ENCODE measurements at regions not wholly inside any gene's neighbourhood (a gene's known extent, or its start where the extent isn't known, plus 50 kb on each side); places are given as distances from the start of the nearest gene placed in this dataset.
"Not testable (repeated sequence)": the region's sequence is repeated elsewhere in the genome, so short reads cannot be mapped to it uniquely, and the experiment has no call there.

DNA sequence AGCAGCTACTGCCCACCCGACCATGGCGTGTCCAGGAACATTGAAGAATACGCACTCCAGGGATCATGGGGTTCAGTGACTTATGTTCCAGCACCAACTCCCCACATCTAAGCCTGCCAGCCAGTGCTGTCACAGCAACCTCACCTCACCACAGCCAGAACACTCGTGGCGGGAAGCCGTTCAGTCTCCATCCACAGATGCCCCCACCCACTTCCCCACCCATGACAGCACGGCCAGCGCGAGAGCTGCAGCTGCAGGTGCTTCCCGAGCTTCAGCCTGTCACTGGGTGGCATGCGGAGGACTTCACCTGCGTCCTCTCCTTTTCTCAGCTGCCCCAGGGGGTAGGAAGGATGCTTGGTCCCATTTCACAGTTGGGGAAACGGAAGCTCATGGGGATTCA, 50.3 kb downstream of the RBFOX3 start:
- H3K4me1 Mint-ChIP-seq: no peaks in the 10 kb centered on the region
- no peak overlapping the region for H3K27ac Mint-ChIP-seq
- H3K36me3 Mint-ChIP-seq (ENCODE audit: low read depth): peaks cover 9% of the 10 kb centered on the region
- no peaks in the 10 kb centered on the region for H3K9me3 ChIP-seq (ENCODE audit: control insufficient read depth, low read length, poor library complexity, severe bottlenecking)
- H3K4me3 Mint-ChIP-seq: no peak overlapping the region
- H3K27me3 Mint-ChIP-seq: peaks cover 37% of the 10 kb centered on the region
- DNase-seq (no peak), ATAC-seq (no peak)

DNA sequence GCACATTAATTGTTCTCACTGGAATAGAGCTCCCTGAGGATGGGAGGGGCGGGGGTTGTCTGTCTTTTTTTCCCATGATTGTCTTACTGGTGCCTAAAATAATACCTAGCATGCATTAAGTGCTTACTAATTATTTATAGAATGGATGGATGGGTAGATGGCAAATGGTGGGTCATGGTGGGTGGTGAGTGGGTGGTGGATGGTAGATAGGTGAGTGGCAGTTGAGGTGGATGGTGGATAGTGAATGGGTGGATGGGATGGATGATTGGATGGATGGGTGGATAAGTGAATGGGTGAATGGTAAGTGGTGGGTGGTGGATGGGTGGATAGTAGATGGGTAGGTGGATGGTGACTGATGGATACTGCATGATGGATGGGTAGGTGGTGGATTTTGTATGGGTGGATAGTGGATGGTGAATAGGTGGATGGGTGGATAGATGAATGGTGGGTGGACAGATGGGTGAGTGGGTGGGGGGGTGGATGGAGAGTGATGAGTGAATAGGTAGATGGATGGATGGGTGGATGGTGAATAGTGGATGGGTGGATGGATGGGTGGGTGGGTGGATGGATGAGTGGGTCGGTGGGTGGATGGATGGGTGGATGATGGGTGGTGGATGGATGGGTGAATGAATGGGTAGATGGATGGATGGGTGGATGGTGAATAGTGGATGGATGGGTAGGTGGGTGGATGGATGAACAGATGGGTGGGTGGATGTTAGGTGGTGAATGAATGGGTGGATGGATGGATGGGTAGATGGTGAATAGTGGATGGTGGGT, 51.6 kb downstream of the RBFOX3 start:
- Mint-ChIP-seq H3K4me3 (no peak overlapping the region), H3K36me3 (ENCODE audit: low read depth) (peaks cover 10% of the 10 kb centered on the region), H3K27ac (no peak overlapping the region), H3K4me1 (no peaks in the 10 kb centered on the region), H3K27me3 (peaks cover 34% of the 10 kb centered on the region)
- DNase-seq (no peak), ATAC-seq (no peak)
- no peaks in the 10 kb centered on the region for H3K9me3 ChIP-seq (ENCODE audit: control insufficient read depth, low read length, poor library complexity, severe bottlenecking)

DNA sequence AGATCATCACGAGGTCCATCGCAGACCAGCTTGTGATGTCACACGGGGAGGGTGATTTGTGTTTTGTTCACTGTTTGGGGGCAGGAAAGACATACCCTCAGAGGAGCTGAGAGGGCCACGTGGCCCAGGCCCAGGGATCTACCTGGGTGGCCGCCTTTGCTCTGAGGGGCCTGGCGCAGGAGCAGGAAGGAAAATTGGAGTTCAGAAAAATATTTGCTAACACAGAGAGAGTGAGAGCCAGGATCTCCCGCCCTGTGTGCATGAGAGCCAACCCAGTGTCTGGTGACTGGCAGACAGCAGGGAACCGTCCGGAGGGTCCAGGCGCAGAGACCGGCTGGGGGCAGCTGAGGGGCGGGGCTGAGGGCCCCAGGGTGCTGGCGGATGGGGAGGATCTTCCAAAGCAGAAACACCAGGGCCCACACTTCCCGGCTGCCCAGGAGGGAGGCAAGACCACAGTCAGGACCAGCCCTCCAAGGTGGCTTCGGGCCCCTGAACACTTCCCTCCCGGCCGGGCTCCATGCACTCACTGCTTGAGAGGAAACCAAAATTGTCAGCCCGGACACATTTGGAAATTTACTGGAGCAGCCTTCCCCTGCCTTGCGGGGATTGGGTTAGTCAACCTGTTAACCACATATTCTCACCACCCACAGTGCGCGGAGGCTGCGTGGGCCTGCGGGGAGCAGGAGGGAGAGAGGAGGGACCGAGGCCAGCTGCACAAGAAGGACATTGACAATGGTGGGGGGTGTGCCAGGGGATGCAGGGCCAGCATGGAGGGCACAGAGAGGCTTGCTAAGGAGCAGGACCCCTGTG, 52.6 kb downstream of the RBFOX3 start:
- no peak overlapping the region for H3K4me3 Mint-ChIP-seq
- H3K4me1 Mint-ChIP-seq: no peaks in the 10 kb centered on the region
- no peak overlapping the region for H3K27ac Mint-ChIP-seq
- no peaks in the 10 kb centered on the region for H3K9me3 ChIP-seq (ENCODE audit: control insufficient read depth, low read length, poor library complexity, severe bottlenecking)
- no peak for DNase-seq
- H3K36me3 Mint-ChIP-seq (ENCODE audit: low read depth): peaks cover 10% of the 10 kb centered on the region
- no peak for ATAC-seq
- peaks cover 24% of the 10 kb centered on the region for H3K27me3 Mint-ChIP-seq

DNA sequence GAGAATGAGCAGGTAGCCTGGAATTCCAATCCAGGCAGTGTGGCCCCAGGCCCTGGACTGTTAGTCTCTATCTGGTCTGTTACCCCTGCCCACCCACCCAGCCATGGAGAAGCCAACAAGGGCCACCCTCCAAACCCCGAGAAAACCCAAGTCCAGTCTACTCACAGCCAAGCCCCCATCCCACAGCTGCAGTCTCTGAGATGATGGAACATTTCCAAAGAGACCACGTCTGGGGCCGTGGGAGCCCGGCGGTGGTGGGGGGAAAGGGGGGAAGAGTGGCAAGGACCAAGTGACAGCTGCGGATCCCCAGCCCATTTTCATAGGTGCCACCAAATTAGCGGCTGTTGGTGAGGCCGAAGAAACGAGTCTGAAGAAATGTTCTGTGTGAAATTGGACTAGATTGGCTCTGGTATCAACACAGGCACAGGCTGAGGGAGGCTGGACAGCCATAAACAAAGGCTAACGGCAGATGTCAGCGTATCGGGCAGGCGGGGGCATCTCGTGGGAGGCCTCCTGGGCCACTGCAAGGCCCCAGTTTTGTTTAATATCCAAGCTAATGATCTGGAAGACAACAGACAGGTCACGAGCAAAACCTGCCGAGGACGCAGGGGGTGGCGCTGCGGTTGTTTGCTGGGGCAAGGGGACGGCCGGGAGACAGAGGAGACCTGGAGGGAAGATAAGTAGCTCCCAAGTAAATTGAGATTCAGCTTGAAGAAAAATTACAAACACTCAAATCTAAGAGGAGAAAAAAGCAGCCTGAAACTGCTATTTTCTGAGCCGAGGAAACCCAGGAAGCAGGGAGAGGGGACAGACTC, 53.4 kb downstream of the RBFOX3 start:
- Mint-ChIP-seq H3K36me3 (ENCODE audit: low read depth) (peaks cover 10% of the 10 kb centered on the region), H3K27me3 (peaks cover 17% of the 10 kb centered on the region), H3K4me1 (no peaks in the 10 kb centered on the region), H3K4me3 (no peak overlapping the region), H3K27ac (no peak overlapping the region)
- DNase-seq (no peak), ATAC-seq (no peak)
- no peaks in the 10 kb centered on the region for H3K9me3 ChIP-seq (ENCODE audit: control insufficient read depth, low read length, poor library complexity, severe bottlenecking)

- no peak for DNase-seq
- no peak for ATAC-seq
- Mint-ChIP-seq H3K4me3 (no peak overlapping the region), H3K27me3 (peaks cover 7% of the 10 kb centered on the region), H3K4me1 (no peaks in the 10 kb centered on the region), H3K27ac (no peak overlapping the region), H3K36me3 (ENCODE audit: low read depth) (peaks cover 10% of the 10 kb centered on the region)
- no peaks in the 10 kb centered on the region for H3K9me3 ChIP-seq (ENCODE audit: control insufficient read depth, low read length, poor library complexity, severe bottlenecking)
Measured at GRCh38 chr17:79556271-79556670, 54.6 kb downstream of the RBFOX3 start.

DNA sequence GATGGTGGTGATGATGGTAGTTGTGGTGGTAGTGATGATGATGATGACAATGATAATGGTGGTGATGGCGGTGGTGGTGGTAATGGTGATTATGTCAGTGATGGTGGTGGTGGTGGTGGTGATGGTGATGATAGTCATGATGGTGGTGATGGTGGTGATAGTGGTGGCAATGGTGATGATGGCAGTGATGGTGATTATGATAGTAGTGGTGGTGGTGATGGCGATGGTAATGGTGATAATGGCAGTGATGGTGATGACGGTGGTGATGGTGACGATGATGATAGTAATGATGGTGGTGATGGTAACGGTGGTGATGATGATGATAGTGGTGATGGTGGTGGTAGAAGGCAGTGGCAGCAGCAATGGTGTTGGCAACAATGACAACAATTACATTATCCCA, 55.3 kb downstream of the RBFOX3 start:
- no peak for ATAC-seq
- no peaks in the 10 kb centered on the region for H3K9me3 ChIP-seq (ENCODE audit: control insufficient read depth, low read length, poor library complexity, severe bottlenecking)
- no peak for DNase-seq
- H3K27me3 Mint-ChIP-seq: peaks cover 7% of the 10 kb centered on the region
- peaks cover 10% of the 10 kb centered on the region for H3K36me3 Mint-ChIP-seq (ENCODE audit: low read depth)
- H3K27ac Mint-ChIP-seq: no peak overlapping the region
- no peaks in the 10 kb centered on the region for H3K4me1 Mint-ChIP-seq
- no peak overlapping the region for H3K4me3 Mint-ChIP-seq

GRCh38 chr17:79554346-79554745, 56.5 kb downstream of the RBFOX3 start:
- not testable (repeated sequence) for H3K27ac Mint-ChIP-seq; H3K4me1 Mint-ChIP-seq; ATAC-seq; H3K4me3 Mint-ChIP-seq; H3K36me3 Mint-ChIP-seq (ENCODE audit: low read depth); H3K9me3 ChIP-seq (ENCODE audit: control insufficient read depth, low read length, poor library complexity, severe bottlenecking); DNase-seq
- peaks cover 14% of the 10 kb centered on the region for H3K27me3 Mint-ChIP-seq

GRCh38 chr17:79552824-79553223, 58.0 kb downstream of the RBFOX3 start:
- ATAC-seq: no peak
- H3K27ac Mint-ChIP-seq: no peak overlapping the region
- no peaks in the 10 kb centered on the region for H3K9me3 ChIP-seq (ENCODE audit: control insufficient read depth, low read length, poor library complexity, severe bottlenecking)
- no peak for DNase-seq
- peaks cover 4% of the 10 kb centered on the region for H3K36me3 Mint-ChIP-seq (ENCODE audit: low read depth)
- no peaks in the 10 kb centered on the region for H3K4me1 Mint-ChIP-seq
- no peak overlapping the region for H3K4me3 Mint-ChIP-seq
- peaks cover 17% of the 10 kb centered on the region for H3K27me3 Mint-ChIP-seq

- DNase-seq (no peak), ATAC-seq (no peak)
- Mint-ChIP-seq H3K27me3 (peaks cover 13% of the 10 kb centered on the region), H3K4me3 (no peak overlapping the region), H3K36me3 (ENCODE audit: low read depth) (peaks cover 3% of the 10 kb centered on the region), H3K4me1 (no peaks in the 10 kb centered on the region), H3K27ac (no peak overlapping the region)
- H3K9me3 ChIP-seq (ENCODE audit: control insufficient read depth, low read length, poor library complexity, severe bottlenecking): no peaks in the 10 kb centered on the region
Measured at GRCh38 chr17:79552405-79552804, 58.4 kb downstream of the RBFOX3 start.

GRCh38 chr17:79549141-79549915, 61.5 kb downstream of the RBFOX3 start:
- H3K27ac Mint-ChIP-seq: no peak overlapping the region
- no peaks in the 10 kb centered on the region for H3K4me1 Mint-ChIP-seq
- no peak overlapping the region for H3K4me3 Mint-ChIP-seq
- ATAC-seq: no peak
- H3K36me3 Mint-ChIP-seq (ENCODE audit: low read depth): no peaks in the 10 kb centered on the region
- DNase-seq: no peak
- H3K27me3 Mint-ChIP-seq: peaks cover 34% of the 10 kb centered on the region
- H3K9me3 ChIP-seq (ENCODE audit: control insufficient read depth, low read length, poor library complexity, severe bottlenecking): no peaks in the 10 kb centered on the region

DNA sequence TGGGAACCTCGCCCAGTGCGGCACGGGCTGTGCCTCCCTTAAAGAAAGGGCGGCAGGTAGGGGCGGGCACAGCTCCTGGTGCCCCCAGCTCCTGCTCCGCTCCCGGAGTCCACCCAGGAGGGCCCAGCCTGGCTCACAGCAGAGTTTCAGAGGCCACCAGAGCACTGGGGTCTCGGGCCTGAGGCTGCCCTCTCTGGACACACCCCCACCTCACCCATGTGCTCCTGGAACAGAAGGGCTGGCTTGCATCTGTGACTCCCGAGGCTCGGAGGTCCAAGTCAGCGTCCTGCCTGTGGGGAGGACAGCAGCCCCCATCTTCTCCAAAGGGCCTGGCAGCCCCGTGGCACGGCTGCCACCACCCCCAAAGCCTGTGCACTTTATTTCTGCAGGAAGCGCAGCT, 62.7 kb downstream of the RBFOX3 start:
- H3K9me3 ChIP-seq (ENCODE audit: control insufficient read depth, low read length, poor library complexity, severe bottlenecking): no peaks in the 10 kb centered on the region
- Mint-ChIP-seq H3K36me3 (ENCODE audit: low read depth) (no peaks in the 10 kb centered on the region), H3K4me3 (no peak overlapping the region), H3K4me1 (no peaks in the 10 kb centered on the region), H3K27ac (no peak overlapping the region), H3K27me3 (peaks cover 43% of the 10 kb centered on the region)
- ATAC-seq: no peak
- no peak for DNase-seq

DNA sequence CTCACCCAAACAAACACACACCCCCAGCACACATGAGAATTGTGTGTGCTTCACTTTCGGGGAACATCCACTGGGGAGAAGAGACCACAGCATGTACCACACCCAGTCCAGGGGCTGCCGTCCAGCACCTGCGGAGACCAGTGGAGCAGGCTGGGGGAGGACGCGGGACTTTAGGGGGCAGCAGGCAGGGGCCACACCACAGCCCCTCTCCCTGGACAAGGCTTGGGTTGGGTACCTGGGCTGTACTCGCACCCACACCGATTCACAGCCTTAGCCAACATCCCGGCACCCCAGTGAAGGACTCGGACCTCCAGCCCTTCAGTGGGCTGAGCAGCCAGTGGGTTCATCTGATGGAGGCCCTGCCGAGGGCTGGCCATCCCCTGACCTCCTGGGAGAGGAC, 63.3 kb downstream of the RBFOX3 start:
- no peak overlapping the region for H3K4me3 Mint-ChIP-seq
- H3K27me3 Mint-ChIP-seq: peaks cover 47% of the 10 kb centered on the region
- no peak overlapping the region for H3K27ac Mint-ChIP-seq
- no peaks in the 10 kb centered on the region for H3K36me3 Mint-ChIP-seq (ENCODE audit: low read depth)
- no peaks in the 10 kb centered on the region for H3K9me3 ChIP-seq (ENCODE audit: control insufficient read depth, low read length, poor library complexity, severe bottlenecking)
- no peaks in the 10 kb centered on the region for H3K4me1 Mint-ChIP-seq
- DNase-seq: no peak
- ATAC-seq: no peak

- not testable (repeated sequence) for H3K4me3 Mint-ChIP-seq
- H3K27me3 Mint-ChIP-seq: peaks cover 47% of the 10 kb centered on the region
Measured at GRCh38 chr17:79547171-79547570, 63.7 kb downstream of the RBFOX3 start.

More at GRCh38 chr17:79547171-79547570, 63.7 kb downstream of the RBFOX3 start:
- not testable (repeated sequence) for H3K36me3 Mint-ChIP-seq (ENCODE audit: low read depth); DNase-seq; H3K4me1 Mint-ChIP-seq; H3K9me3 ChIP-seq (ENCODE audit: control insufficient read depth, low read length, poor library complexity, severe bottlenecking); H3K27ac Mint-ChIP-seq; ATAC-seq

Data from T-helper 17 cell (primary cell).